GM21737 (cell line): ENCODE measurements at regions not wholly inside any gene's neighbourhood (a gene's known extent, or its start where the extent isn't known, plus 50 kb on each side); places are given as distances from the start of the nearest gene placed in this dataset.

Experiments
- ATAC-seq: cut with Tn5 transposase; IDR thresholded peaks from one replicate; pipeline ENCODE4 v1.9.1; 2021; ENCODE audit warnings: mild to moderate bottlenecking, moderate library complexity; ENCODE audit not compliant: unreplicated experiment

- ATAC-seq = no peak
These were observed 484.4 kb downstream of the CMPK2 start for GRCh38 chr2:6381326-6381725.

GRCh38 chr2:6384341-6384740, 481.4 kb downstream of the CMPK2 start:
- ATAC-seq = no peak

GRCh38 chr2:6392354-6392753, 473.4 kb downstream of the CMPK2 start:
- ATAC-seq = no peak

- no peak for ATAC-seq
These were observed 472.7 kb downstream of the CMPK2 start for GRCh38 chr2:6392966-6393365.

GRCh38 chr2:6393819-6394218, 471.9 kb downstream of the CMPK2 start:
- no peak for ATAC-seq

GRCh38 chr2:6394276-6394675, 471.4 kb downstream of the CMPK2 start:
- ATAC-seq = no peak

- no peak for ATAC-seq
These were observed 467.3 kb downstream of the CMPK2 start for GRCh38 chr2:6398421-6398820.

GRCh38 chr2:6401301-6401700, 464.4 kb downstream of the CMPK2 start:
- no peak for ATAC-seq

GRCh38 chr2:6408057-6408456, 457.6 kb downstream of the CMPK2 start:
- no peak for ATAC-seq

GRCh38 chr2:6410313-6410712, 455.4 kb downstream of the CMPK2 start:
- no peak for ATAC-seq

- no peak for ATAC-seq
These were observed 453.1 kb downstream of the CMPK2 start for GRCh38 chr2:6412533-6413091.

- ATAC-seq = no peak
These were observed 448.7 kb downstream of the CMPK2 start for GRCh38 chr2:6417050-6417449.

- ATAC-seq = no peak
These were observed 447.4 kb downstream of the CMPK2 start for GRCh38 chr2:6418291-6418690.

- no peak for ATAC-seq
These were observed 444.5 kb downstream of the CMPK2 start for GRCh38 chr2:6421138-6421730.

- ATAC-seq = no peak
These were observed 443.8 kb downstream of the CMPK2 start for GRCh38 chr2:6421888-6422287.

- no peak for ATAC-seq
These were observed 442.6 kb downstream of the CMPK2 start for GRCh38 chr2:6423157-6423556.

- ATAC-seq = no peak
These were observed 441.8 kb downstream of the CMPK2 start for GRCh38 chr2:6423944-6424343.

- no peak for ATAC-seq
These were observed 440.7 kb downstream of the CMPK2 start for GRCh38 chr2:6425032-6425431.

- no peak for ATAC-seq
These were observed 436.3 kb downstream of the CMPK2 start for GRCh38 chr2:6429210-6429986.

- no peak for ATAC-seq
These were observed 431.3 kb downstream of the CMPK2 start for GRCh38 chr2:6434438-6434837.

- no peak for ATAC-seq
These were observed 423.9 kb downstream of the CMPK2 start for GRCh38 chr2:6441800-6442199.

- no peak for ATAC-seq
These were observed 423.3 kb downstream of the CMPK2 start for GRCh38 chr2:6442252-6442985.
